Upper lobe of right lung (tissue), 1 donor: ENCODE measurements at regions not wholly inside any gene's neighbourhood (a gene's known extent, or its start where the extent isn't known, plus 50 kb on each side); places are given as distances from the start of the nearest gene placed in this dataset.

ENCODE experiments used
- ATAC-seq: fragments of 200-7000 bp; cut with Tn5 transposase; one replicate; pipeline ENCODE4 v1.9.1; 2020; ENCODE audit warnings: mild to moderate bottlenecking, moderate library complexity
- DNase-seq: peaks from one replicate; pipeline ENCODE4 v3.0.0-alpha.2; 2020
- H3K27ac ChIP-seq: fragments of 200-600 bp; one replicate; pipeline ENCODE4 v1.8.0; 2022
- H3K27me3 ChIP-seq: fragments of 200-600 bp; one replicate; pipeline ENCODE4 v1.8.0; 2022; ENCODE audit warnings: mild to moderate bottlenecking
- H3K36me3 ChIP-seq: fragments of 200-600 bp; one replicate; pipeline ENCODE4 v1.8.0; 2022
- H3K4me1 ChIP-seq: fragments of 200-600 bp; one replicate; pipeline ENCODE4 v1.8.0; 2022
- H3K4me3 ChIP-seq: fragments of 200-600 bp; one replicate; pipeline ENCODE4 v1.8.0; 2022; ENCODE audit warnings: mild to moderate bottlenecking
- H3K9me3 ChIP-seq: fragments of 200-600 bp; one replicate; pipeline ENCODE4 v1.8.0; 2022
- intact Hi-C: fragments of 100-400 bp; cut with DNase I; formaldehyde crosslinking; loops from one replicate; pipeline ENCODE4 v1.11.0; 2022
- TF ChIP-seq, protein P1 (sequence below): fragments of 200-600 bp; IDR thresholded peaks from one replicate; pipeline ENCODE4 v1.8.0; 2022; ENCODE audit warnings: antibody characterized with exemption
- donor health status: DM: no; HTN: yes; CAD: no; lungs with severe emphysema.

DNA sequence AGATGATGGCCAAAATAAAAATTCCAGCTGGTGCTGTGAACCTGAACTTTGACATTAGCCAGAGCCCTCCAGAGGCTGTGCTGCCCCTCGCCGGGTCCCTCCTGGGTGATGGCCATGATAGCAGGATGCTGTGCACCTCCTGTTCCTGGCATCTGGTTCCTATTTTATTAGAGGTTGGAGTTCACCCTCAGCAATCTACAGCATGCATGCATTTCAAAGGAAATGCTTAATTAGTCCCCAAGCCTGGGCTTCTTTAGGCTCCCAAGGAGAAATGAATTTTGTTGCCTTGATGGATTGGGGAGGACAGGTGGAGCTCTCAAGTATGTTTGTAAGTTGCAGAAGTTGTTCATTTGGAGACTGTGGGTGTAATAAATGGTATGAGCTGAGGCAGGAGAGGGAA, 166.9 kb downstream of the GLI2 start:
- no peaks in the 10 kb centered on the region for H3K4me1 ChIP-seq
- TF ChIP-seq, protein P1, sequence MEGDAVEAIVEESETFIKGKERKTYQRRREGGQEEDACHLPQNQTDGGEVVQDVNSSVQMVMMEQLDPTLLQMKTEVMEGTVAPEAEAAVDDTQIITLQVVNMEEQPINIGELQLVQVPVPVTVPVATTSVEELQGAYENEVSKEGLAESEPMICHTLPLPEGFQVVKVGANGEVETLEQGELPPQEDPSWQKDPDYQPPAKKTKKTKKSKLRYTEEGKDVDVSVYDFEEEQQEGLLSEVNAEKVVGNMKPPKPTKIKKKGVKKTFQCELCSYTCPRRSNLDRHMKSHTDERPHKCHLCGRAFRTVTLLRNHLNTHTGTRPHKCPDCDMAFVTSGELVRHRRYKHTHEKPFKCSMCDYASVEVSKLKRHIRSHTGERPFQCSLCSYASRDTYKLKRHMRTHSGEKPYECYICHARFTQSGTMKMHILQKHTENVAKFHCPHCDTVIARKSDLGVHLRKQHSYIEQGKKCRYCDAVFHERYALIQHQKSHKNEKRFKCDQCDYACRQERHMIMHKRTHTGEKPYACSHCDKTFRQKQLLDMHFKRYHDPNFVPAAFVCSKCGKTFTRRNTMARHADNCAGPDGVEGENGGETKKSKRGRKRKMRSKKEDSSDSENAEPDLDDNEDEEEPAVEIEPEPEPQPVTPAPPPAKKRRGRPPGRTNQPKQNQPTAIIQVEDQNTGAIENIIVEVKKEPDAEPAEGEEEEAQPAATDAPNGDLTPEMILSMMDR = no peak
- H3K27ac ChIP-seq = no peak overlapping the region
- H3K9me3 ChIP-seq = no peaks in the 10 kb centered on the region
- DNase-seq (no peak), ATAC-seq (no peak)
- intact Hi-C loops = no loop called here
- H3K27me3 ChIP-seq = no peaks in the 10 kb centered on the region
- H3K4me3 ChIP-seq = no peak overlapping the region
- no peaks in the 10 kb centered on the region for H3K36me3 ChIP-seq

DNA sequence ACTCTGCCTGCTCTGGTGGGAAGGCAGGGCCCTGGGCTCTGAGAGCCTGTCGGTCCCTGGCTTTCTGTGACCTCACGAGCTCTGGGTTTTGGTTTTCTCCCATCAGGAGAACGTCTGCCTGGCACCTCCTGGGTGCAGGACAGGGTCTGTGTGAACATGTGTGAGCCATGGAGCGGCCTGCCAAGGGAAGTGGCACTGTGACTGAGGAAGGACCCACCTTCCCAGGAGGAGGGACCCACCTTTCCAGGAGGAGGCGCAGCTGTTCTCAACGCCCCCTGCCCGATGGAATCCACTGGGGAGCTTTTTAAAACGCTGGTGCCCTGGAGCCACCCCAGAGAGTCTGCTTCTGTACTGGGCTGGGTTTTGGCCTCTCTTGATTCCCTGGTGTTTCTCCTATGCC, 168.7 kb downstream of the GLI2 start:
- TF ChIP-seq, protein P1 = no peak
- H3K27me3 ChIP-seq = no peaks in the 10 kb centered on the region
- intact Hi-C loops = no loop called here
- no peaks in the 10 kb centered on the region for H3K9me3 ChIP-seq
- ATAC-seq (no peak), DNase-seq (no peak)
- no peak overlapping the region for H3K27ac ChIP-seq
- no peaks in the 10 kb centered on the region for H3K36me3 ChIP-seq
- no peak overlapping the region for H3K4me3 ChIP-seq
- H3K4me1 ChIP-seq = no peaks in the 10 kb centered on the region

DNA sequence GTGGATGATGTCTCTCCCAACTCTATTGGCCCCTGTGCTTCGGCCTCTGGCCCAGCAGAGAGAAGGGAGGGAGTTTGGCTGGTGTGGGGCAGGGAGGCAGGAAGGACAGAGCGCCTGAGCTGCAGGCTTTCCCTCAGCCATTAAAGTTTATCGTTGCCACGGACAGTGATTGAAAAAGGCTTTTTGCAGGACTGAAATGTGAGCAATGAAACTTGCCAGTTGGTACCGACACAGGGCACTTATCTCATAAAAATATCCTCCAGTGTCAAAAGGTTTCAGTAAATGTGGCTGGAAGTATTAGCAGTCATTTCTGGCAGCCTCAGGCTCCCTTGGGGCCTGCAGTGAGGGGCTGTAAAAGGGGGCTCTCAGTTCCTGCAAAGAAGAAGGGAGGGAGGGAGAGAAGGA, 169.2 kb downstream of the GLI2 start:
- H3K9me3 ChIP-seq = no peaks in the 10 kb centered on the region
- H3K27ac ChIP-seq = peak overlapping the region; percentile 17
- intact Hi-C loops = no loop called here
- H3K36me3 ChIP-seq = no peaks in the 10 kb centered on the region
- DNase-seq = no peak
- H3K27me3 ChIP-seq = no peaks in the 10 kb centered on the region
- ATAC-seq = no peak
- H3K4me1 ChIP-seq = no peaks in the 10 kb centered on the region
- H3K4me3 ChIP-seq = no peak overlapping the region
- TF ChIP-seq, protein P1 = no peak

DNA sequence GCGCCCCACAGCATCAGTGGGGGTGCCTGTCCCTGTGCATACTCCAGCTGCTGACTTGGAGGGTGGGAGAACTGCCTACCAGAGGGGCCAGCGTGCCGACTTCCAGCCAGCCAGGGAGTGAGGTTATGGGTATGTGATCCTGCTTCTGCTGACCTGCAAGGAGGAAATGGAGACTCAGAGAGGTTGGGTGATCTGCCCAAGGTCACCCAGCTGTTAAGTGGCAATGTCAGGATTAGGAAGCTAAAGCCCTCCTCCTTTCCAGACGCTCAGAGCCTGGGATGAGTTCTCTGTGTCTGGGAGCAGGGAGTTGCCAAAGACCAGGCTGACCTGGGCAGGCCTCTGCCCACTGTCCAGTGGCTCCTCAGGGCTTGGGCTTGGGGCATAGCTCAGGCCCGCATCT, 169.6 kb downstream of the GLI2 start:
- ATAC-seq (no peak), DNase-seq (no peak)
- no peaks in the 10 kb centered on the region for H3K27me3 ChIP-seq
- no peaks in the 10 kb centered on the region for H3K9me3 ChIP-seq
- H3K4me1 ChIP-seq = no peaks in the 10 kb centered on the region
- H3K27ac ChIP-seq = peak overlapping the region; percentile 17
- no peaks in the 10 kb centered on the region for H3K36me3 ChIP-seq
- intact Hi-C loops = no loop called here
- no peak overlapping the region for H3K4me3 ChIP-seq
- TF ChIP-seq, protein P1 = no peak

DNA sequence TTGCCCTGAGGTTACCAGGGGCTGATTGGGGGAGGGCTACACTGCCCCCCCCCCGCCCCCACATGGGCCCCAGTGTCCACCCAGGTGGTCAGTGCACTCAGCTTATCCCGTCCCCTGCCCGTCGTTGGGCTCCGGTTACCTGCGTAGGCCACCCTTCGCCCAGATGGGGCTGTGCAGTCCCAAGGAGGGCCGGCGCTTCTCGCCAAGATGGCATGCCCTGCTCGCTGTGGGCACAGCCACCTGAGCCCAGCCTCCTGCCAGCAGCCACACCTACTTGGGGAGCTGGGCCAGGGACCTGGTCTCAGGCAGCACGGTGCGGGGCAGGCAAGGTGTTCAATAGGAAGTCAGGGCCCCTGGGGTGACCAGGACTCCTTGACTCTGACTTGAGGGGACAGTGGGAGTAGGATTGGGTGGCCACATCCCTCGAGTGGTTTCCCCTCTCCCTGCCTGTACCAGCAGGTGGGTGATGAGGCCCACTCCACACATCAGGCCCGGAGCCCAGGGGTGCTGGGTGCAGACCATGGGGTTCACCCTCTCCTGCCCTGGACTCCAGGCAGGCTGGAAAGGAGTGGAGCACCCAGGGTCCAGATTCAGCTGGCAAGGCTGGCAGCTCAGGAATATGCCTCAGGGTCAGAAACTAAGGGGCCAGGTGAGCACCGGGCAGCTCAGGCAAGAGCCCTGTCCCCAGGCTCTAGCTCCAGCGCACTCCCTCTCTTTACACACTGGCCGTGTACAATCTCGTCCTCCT, 170.3 kb downstream of the GLI2 start:
- H3K4me3 ChIP-seq = no peak overlapping the region
- H3K27me3 ChIP-seq = no peaks in the 10 kb centered on the region
- TF ChIP-seq, protein P1 = no peak
- ATAC-seq = no peak
- no peak overlapping the region for H3K27ac ChIP-seq
- intact Hi-C loops = no loop called here
- no peaks in the 10 kb centered on the region for H3K36me3 ChIP-seq
- no peak for DNase-seq
- no peaks in the 10 kb centered on the region for H3K4me1 ChIP-seq
- H3K9me3 ChIP-seq = no peaks in the 10 kb centered on the region

DNA sequence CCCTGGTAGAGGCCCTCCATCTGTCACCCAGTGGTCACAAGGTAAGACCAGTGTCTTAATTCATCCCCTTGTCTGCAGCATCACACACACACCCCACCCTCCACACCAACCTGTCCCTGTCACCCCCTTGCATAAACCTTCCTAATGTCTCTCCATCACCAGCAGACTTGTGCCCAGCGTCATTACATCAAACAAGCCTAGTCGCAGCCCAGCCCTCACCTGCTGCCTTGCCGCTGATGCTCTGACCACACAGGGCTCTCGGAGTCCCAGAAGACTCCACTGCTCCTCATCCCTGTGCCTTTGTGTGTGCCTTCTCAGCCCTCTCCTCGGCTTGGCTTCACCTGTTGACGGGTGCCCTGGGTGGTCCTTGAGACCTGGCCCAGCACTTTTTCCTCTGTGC, 171.2 kb downstream of the GLI2 start:
- Histone ChIP-seq H3K9me3 (no peaks in the 10 kb centered on the region), H3K27ac (no peak overlapping the region), H3K4me3 (no peak overlapping the region), H3K4me1 (no peaks in the 10 kb centered on the region), H3K36me3 (no peaks in the 10 kb centered on the region), H3K27me3 (no peaks in the 10 kb centered on the region)
- TF ChIP-seq, protein P1 = no peak
- ATAC-seq = no peak
- DNase-seq = no peak
- intact Hi-C loops = no loop called here
